ENCODE measurements at regions not wholly inside any gene's neighbourhood (a gene's known extent, or its start where the extent isn't known, plus 50 kb on each side); places are given as distances from the start of the nearest gene placed in this dataset.
"Not testable (repeated sequence)": the region's sequence is repeated elsewhere in the genome, so short reads cannot be mapped to it uniquely, and the experiment has no call there.

DNA sequence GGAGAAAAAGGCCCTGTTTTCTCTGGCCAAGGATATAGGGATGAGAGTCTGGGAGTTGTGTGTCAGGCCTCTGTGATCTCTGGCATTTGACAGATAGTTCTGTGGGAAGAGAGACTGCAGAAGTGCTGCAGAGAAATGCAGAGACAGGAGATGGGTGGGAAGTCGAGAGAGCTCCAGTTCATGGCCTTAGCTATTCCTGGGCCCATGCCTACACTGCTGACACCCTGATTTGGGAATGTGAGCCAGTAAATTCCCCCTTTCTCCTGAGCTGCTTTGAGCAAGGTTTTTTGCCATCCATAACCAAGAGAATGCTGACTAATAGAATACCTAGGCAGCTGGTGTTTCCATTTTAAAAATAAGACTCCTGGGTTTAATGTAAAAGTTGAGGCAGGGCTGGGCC is 59.3 kb downstream of the EBLN2 start:
- no peak for DNase-seq

DNA sequence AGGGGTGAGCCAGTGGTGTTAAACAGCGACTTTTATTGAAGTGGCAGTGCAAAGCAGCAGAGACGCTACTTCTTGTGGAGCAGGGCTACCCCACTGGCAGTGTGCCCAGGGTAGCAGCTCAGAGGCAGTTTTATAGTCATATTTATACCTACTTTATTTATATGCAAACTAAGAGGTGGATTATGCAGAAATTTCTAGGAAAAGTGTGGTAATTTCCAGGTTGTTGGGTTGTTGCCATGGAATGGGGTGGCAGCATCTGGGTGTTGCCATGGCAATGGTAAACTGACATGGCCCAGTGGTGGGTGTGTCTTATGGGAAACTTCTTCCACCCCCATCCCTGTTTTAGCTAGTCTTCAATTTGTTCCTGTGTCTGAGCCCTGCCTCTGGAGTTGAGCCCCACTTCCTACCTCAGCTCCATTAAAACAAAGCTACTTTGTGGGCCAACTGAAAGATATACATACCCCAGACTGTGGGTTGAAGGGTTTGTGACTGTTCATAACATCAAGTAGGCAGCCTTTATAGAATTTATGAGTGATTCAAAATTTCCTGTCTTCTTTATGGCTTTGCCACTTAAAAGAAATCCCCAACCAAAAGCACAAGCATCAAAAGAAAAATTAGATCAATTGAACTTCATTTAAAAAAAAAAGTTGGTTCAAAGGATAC is 60.3 kb downstream of the EBLN2 start:
- no peak for DNase-seq

DNA sequence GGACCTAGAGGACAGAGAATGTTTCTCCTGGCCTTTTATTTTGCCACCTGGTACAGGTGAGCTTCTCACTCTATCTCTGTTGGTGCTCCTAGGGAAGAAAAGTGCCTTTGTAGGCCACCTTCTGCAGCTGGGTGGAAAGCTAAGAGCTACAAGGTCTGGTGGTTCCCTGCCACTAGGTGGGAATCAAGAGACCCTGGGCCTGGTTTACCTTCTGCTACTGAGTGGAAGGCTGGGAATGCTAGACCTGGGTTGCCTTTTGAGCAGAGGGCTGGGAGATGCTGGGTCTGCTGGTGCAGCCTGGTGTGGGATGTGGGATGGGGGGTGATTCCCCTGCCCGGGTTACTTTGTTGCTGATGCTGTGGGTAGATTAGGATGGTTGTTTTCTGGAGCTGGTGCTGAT is 72.6 kb downstream of the EBLN2 start:
- no peak for DNase-seq

DNA sequence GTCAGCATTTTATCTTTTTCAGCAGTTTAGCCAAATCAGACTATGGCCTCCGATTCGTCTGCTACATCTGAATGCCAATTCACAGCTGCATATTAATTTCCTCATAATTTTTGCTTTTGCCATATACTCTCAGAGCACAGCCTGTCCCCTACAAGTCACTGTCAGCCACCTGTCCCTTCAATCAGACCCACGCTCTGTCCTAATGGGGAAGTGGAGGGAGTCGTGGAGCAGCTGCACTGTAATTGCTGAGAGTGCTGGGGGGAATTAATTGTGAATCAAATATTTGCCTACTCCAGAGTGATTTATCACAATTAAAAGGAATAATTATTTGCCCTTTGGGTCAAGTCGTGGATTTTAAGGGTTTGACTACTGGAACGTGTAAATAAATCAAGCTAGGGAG is 75.5 kb downstream of the EBLN2 start:
- no peak for DNase-seq

DNA sequence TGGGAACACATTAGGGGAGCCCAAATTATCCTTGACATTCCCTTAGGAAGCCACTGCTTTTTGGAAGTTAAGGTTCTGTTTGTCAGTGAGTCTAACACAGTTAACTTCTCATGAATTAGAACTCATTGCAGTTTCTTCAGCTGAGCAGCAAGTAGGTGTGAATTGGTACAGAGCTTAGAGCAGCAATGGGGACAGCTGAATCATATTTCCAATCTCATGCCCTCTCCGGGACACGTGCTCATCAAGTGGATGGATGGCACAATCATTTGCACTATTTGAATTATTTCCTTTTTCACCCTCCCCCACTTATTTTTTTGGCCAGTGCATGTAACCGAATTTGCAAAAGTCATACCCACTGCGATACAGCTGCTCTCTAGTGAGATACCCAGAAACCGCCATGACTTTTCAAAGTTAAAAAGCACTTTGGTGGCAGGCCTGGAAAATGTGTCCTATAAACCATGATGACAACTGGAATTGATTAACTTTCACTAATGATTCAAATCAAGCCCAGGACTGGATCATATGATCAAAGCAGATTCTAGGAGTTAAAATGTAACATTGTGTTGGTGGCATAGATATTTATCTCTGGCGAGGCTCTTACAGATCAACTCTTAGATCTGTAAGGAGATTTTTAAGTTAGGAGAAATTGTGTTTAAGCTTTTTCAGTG is 76.4 kb downstream of the EBLN2 start:
- no peak for DNase-seq

GRCh38 chr3:73140772-73141442 is 79.4 kb downstream of the EBLN2 start:
- no peak for DNase-seq

- DNase-seq: no peak
These were observed 80.1 kb downstream of the EBLN2 start for GRCh38 chr3:73141525-73141924.

- DNase-seq: no peak
These were observed 81.9 kb downstream of the EBLN2 start for GRCh38 chr3:73143401-73143800.

DNA sequence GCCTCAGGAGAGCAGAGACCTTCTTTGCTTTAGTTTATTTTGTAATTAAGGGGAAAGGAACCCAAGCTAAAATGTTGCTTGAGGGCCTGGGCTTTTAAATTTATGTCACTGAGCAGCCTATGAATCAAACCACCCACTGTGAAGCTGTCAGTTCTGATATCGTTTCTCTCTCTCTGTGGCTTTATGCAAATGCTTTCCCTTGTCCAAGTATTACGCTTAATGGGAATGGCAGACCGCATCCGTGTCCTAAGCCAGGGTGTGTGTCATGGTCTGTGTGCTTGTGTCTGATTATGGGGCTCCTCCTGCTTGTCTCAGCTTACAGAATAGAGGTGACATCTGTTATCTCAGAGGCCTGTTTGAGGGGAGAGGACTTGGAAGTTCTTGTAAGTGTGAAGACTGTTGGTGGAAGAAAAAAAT is 82.4 kb downstream of the EBLN2 start:
- no peak for DNase-seq

- DNase-seq: no peak
These were observed 82.8 kb downstream of the EBLN2 start for GRCh38 chr3:73144276-73144675.

- DNase-seq: no peak
These were observed 83.4 kb downstream of the EBLN2 start for GRCh38 chr3:73144828-73145227.

- DNase-seq: not testable (repeated sequence)
These were observed 86.0 kb downstream of the EBLN2 start for GRCh38 chr3:73147479-73147878.

DNA sequence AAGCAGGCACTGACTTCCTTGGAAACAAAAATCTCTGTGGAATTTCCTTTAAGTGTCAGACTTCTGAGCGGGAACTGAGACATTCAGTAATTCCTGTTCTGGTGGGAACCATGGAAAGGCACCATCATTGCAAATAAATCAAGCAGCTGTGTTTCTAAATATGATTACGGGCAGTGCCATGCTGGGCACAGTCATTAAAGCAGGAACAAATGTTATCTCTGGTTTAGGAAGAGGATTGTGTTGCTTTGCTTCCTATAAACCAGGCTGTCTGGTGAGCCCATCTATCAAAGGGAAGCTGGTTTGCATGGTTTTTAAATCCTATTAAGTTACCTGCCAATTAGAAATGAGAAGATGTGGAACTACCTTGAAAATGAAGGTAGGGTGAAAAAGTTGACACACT is 86.7 kb downstream of the EBLN2 start:
- DNase-seq: no peak

- DNase-seq: peak in 1 of 58 donors; percentile 1
These were observed 87.2 kb downstream of the EBLN2 start for GRCh38 chr3:73148682-73149081.

DNA sequence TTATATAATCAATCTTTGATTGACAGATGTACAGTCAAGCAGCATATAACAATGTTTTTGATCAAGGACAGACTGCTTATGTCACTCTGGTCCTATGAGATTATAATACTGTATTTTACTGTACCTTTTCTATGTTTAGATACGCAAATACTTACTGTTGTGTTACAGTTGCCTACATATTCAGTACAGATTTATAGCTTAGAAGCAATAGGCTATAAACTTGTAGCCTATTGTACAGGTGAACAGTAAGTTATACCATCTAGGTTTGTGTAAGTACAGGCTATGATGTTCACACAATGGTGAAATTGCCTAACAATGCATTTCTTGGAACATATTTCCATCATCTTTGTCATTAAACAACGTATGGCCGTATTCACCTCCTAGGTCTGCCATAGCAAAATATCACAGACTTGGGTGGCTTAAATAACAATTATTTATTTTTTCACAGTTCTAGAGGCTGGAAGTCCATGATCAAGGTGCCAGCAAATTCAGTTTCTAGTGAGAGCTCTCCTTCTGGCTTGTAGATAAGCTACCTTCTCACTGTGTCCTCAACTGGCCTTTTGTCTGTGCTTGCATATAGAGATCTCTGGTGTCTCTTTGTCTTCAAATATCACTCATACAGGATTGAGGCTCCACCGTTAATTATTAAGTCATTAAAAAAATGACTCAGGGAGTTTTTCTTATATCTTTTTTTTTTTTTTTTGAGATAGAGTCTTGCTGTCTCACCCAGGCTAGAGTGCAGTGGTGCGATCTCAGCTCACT is 89.1 kb downstream of the EBLN2 start:
- no peak for DNase-seq

DNA sequence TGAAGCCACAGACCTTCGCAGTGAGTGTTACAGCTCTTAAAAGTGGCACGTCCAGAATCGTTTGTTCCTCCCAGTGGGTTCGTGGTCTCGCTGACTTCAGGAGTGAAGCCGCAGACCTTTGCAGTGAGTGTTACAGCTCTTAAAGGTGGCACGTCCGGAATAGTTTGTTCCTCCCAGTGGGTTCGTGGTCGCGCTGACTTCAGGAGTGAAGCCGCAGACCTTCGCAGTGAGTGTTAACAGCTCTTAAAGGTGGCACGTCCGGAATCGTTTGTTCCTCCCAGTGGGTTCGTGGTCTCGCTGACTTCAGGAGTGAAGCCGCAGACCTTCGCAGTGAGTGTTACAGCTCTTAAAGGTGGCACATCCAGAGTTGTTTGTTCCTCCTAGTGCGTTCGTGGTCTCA is 91.1 kb downstream of the EBLN2 start:
- not testable (repeated sequence) for DNase-seq

GRCh38 chr3:73153057-73153456 is 91.6 kb downstream of the EBLN2 start:
- DNase-seq: not testable (repeated sequence)

DNA sequence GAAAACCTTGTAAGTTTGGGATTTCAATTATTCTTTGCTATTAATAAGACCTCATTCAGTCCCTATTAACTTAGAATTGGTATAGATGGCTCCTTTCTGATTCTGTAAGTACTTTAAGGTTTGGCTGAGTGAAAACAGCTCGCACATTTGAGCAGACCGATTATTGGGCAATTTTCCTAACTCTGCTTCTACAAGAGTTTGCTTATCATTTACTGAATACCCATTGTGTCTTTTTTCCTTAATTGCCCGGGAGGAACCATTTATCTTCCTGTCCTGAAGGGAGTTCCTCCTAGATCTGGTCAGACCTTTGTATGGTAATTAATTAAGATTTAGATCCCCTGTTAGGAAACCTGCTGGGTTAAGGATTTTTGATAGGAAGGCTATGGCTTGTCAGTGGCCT is 92.8 kb downstream of the EBLN2 start:
- DNase-seq: not testable (repeated sequence)

DNA sequence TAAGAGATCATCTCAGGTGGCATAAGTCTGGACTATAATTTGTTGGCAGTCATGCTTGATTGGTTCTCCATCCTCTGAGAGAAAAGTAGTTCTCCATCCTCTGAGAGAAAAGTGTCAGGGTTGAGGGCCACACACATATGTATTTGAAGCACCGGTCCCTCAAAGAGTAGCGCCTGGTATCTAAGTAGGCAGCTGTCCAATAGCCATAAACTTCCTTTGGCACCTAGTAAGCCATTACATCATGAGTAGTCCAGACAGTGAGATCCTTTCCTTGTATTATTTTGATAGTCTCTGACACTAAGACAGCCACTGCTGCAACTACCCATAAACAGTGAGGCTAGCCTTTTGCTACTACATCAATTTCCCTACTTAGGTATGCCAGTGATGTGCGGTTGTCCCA is 94.0 kb downstream of the EBLN2 start:
- DNase-seq: not testable (repeated sequence)

GRCh38 chr3:73164622-73165021 is 103.2 kb downstream of the EBLN2 start:
- no peak for DNase-seq

DNA sequence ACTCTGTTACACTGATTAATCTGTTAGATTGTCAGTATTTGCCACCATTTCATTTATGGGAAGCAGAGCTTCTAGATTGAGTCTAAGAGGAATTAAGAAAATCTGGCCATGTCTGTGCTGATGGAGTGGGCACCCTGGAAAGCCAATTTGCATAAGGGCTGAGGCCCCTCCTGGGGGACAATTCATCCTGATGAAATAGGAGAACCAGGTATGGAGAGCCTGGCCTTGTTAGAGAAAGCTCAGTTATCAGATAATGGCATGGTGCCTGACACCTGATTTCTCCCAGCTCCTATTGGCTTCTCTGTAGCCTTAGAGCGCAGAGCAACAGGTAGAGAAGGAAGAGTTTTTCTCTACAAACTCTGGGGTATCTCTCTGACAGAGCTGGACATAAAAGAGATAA is 114.2 kb downstream of the EBLN2 start:
- DNase-seq: no peak

- no peak for DNase-seq
These were observed 115.5 kb downstream of the EBLN2 start for GRCh38 chr3:73176941-73177340.

All from anterior cingulate cortex (tissue), 58 donors.